ENCODE measurements at regions not wholly inside any gene's neighbourhood (a gene's known extent, or its start where the extent isn't known, plus 50 kb on each side); places are given as distances from the start of the nearest gene placed in this dataset.

- H3K4me2 ChIP-seq (ENCODE audit: insufficient read depth, low read length), result no peak overlapping the region
- no peak for FAIRE-seq
These were observed 236.7 kb upstream of the PGRMC2 start for GRCh38 chr4:128524311-128524710.

More at GRCh38 chr4:128524311-128524710, 236.7 kb upstream of the PGRMC2 start:
- Histone ChIP-seq H3K27ac (ENCODE audit: extremely low read depth, low read depth, low read length) (no peak overlapping the region), H3K4me3 (no peak overlapping the region), H3K4me1 (replicated peaks in 1 of 2; ENCODE audit: control insufficient read depth in 2 of 2, insufficient read depth in 2 of 2, low read length in 2 of 2) (peaks cover 7 to 31% of the 10 kb centered on the region in 2 experiments), H3K36me3 (ENCODE audit: control insufficient read depth, insufficient read depth, low read length) (no peaks in the 10 kb centered on the region), H3K79me2 (ENCODE audit: control insufficient read depth, insufficient read depth, low read length) (no peaks in the 10 kb centered on the region), H2AFZ (ENCODE audit: low read depth, low read length) (peak overlapping the region; percentile 63), H4K20me1 (replicated peaks; ENCODE audit: control insufficient read depth, insufficient read depth, low read length) (no peaks in the 10 kb centered on the region), H3K9me1 (ENCODE audit: control insufficient read depth, insufficient read depth, low read length) (no peaks in the 10 kb centered on the region), H3K27me3 (ENCODE audit: control insufficient read depth in 2 of 2, insufficient read depth in 2 of 2, low read length in 2 of 2) (no peaks in the 10 kb centered on the region), H3K9ac (ENCODE audit: insufficient read depth in 1 of 2, low read depth in 2 of 2, low read length in 2 of 2) (no peak overlapping the region), H3K9me3 (replicated peaks; ENCODE audit: control insufficient read depth, insufficient read depth, low read depth, low read length) (no peaks in the 10 kb centered on the region)
- intact Hi-C loops (cut with micrococcal nuclease) (no loop called here), in situ Hi-C loops (cut with MboI) (no loop called here)
- DNase-seq (ENCODE audit: extremely low read depth in 1 of 4, low spot score in 3 of 4), result no peak
- TF ChIP-seq ZNF668 (CRISPR knock-in tag; IDR thresholded peaks at IDR 0.05) (no peak), ZNF592 (IDR thresholded peaks at IDR 0.05) (peak; percentile 54), TRIM28 (IDR thresholded peaks at IDR 0.05) (no peak), REST (IDR thresholded peaks at IDR 0.05; ENCODE audit: borderline replicate concordance) (peak; percentile 49), REST (CRISPR knock-in tag; IDR thresholded peaks at IDR 0.05; ENCODE audit: low read depth) (no peak), FOSL1 (tag; conservative IDR thresholded peaks at IDR 0.05) (0 out of 2 replicates have a peak, but pooled peaks have one; percentile 21), ETV1 (tag; conservative IDR thresholded peaks at IDR 0.05; ENCODE audit: low read depth) (0 out of 2 replicates have a peak, but pooled peaks have one; percentile 17), MAFK (IDR thresholded peaks at IDR 0.05; ENCODE audit: low read length) (0 out of 2 replicates have a peak, but pooled peaks have one; percentile 11)
- POLR2A ChIA-PET, result interaction anchor here (0.6 to 1.6 kb wide), 4 partner anchors 9 to 128 kb away, joined by 3 to 4 read pairs (median 4); no protein-coding TSS in a partner anchor
- CTCF ChIA-PET (ENCODE audit: low intra/inter-chr PET ratio), result no interaction called here
- 58% methylated on average over 6 of the region's 6 CpGs for WGBS (ENCODE audit: insufficient coverage, low coverage, missing lambda C conversion rate)
- peak; percentile 45; the same call in 2 of the 3 replicates for ATAC-seq
- BruUV-seq (replicated peaks), result no TSS peak
